GM12878 (cell line): ENCODE measurements at regions not wholly inside any gene's neighbourhood (a gene's known extent, or its start where the extent isn't known, plus 50 kb on each side); places are given as distances from the start of the nearest gene placed in this dataset.

Experiments used
- ATAC-seq: fragments of 200-7000 bp; cut with Tn5 transposase; 3 replicates; pipeline ENCODE4 v1.9.1; 2020; ENCODE audit warnings: mild to moderate bottlenecking, moderate library complexity
- BruUV-seq: library from RNA; stranded (reverse); fragments of 400-500 nt; replicated peaks from 2 replicates; lab custom pipeline; 2021; lab: Mats Ljungman, UMichigan
- CTCF ChIA-PET: fragments of 300-600 bp; sonication (Branson Sonifier 250); formaldehyde crosslinking; extraction: SDS; loops from one replicate; lab custom pipeline; 2021; ENCODE audit warnings: inconsistent platforms; lab: Yijun Ruan, JAX
- POLR2A ChIA-PET: fragments of 350-600 bp; formaldehyde crosslinking; extraction: SDS; loops from one replicate; lab custom pipeline; 2021; ENCODE audit warnings: inconsistent platforms; lab: Charles Lee
- RAD21 ChIA-PET: fragments of 300-600 bp; sonication (Branson Sonifier 250); formaldehyde crosslinking; loops from one replicate; lab custom pipeline; 2023; ENCODE audit warnings: antibody characterized with exemption; ENCODE audit not compliant: unreplicated experiment; lab: Charles Lee
- SMC1A ChIA-PET: fragments of 300-600 bp; sonication (Branson Sonifier 250); formaldehyde crosslinking; loops from one replicate; lab custom pipeline; 2023; ENCODE audit not compliant: unreplicated experiment, uncharacterized antibody; lab: Charles Lee
- DNase-seq: peaks from one replicate; pipeline ENCODE4 v3.0.0-alpha.2; 2011; ENCODE audit warnings: low read depth, low spot score
- FAIRE-seq: peaks from 3 replicates; lab custom pipeline; 2011; peaks lifted over from hg19 to GRCh38; lab: Jason Lieb, UNC
- H2AFZ ChIP-seq: 2 replicates; pipeline ENCODE4 v1.6.0; 2011; ENCODE audit warnings: low read depth, low read length, control low read depth; ENCODE audit not compliant: control insufficient read depth
- H3K27ac ChIP-seq: 2 replicates; pipeline ENCODE4 v1.5.1; 2011; ENCODE audit warnings: control low read depth; ENCODE audit not compliant: control insufficient read depth, insufficient read depth
- H3K27me3 ChIP-seq, 2 experiments: replicated peaks in 1 of 2; 2 replicates each; pipeline versions ENCODE4 v1.6.0 to v1.6.1; 2011; ENCODE audit warnings: low read length in 1 of 2; ENCODE audit not compliant: control insufficient read depth in 2 of 2, insufficient read depth in 2 of 2
- H3K36me3 ChIP-seq, 2 experiments: 2 replicates each; pipeline ENCODE4 v1.5.1; 2011; ENCODE audit warnings: low read length in 1 of 2; ENCODE audit not compliant: control insufficient read depth in 2 of 2, insufficient read depth in 2 of 2
- H3K4me1 ChIP-seq: 2 replicates; pipeline ENCODE4 v1.6.1; 2011; ENCODE audit warnings: mild to moderate bottlenecking, low read length, moderate library complexity, mixed read lengths; ENCODE audit not compliant: control insufficient read depth, insufficient read depth
- H3K4me2 ChIP-seq: 2 replicates; pipeline ENCODE4 v1.6.0; 2011; ENCODE audit warnings: control low read depth; ENCODE audit not compliant: control insufficient read depth, insufficient read depth
- H3K4me3 ChIP-seq: fragments of 200-600 bp; sonication (generic); 2 replicates; pipeline ENCODE4 v1.5.1; 2016
- H3K79me2 ChIP-seq: 2 replicates; pipeline ENCODE4 v1.6.0; 2011; ENCODE audit warnings: low read length; ENCODE audit not compliant: control insufficient read depth, insufficient read depth
- H3K9ac ChIP-seq: 2 replicates; pipeline ENCODE4 v1.8.0; 2011; ENCODE audit warnings: low read length, control low read depth, mixed read lengths; ENCODE audit not compliant: control insufficient read depth, insufficient read depth
- H3K9me3 ChIP-seq: replicated peaks from 3 replicates; pipeline ENCODE4 v1.5.1; 2011; ENCODE audit warnings: mild to moderate bottlenecking, low read length; ENCODE audit not compliant: control insufficient read depth, insufficient read depth
- H4K20me1 ChIP-seq: 2 replicates; pipeline ENCODE4 v1.6.0; 2011; ENCODE audit not compliant: control insufficient read depth, insufficient read depth
- BCL11A ChIP-seq: IDR thresholded peaks from 2 replicates; pipeline ENCODE4 v1.6.1; 2011; ENCODE audit warnings: low read depth, low read length
- BCL3 ChIP-seq: IDR thresholded peaks from 2 replicates; pipeline ENCODE4 v1.6.1; 2011; ENCODE audit warnings: borderline replicate concordance, low read depth, mild to moderate bottlenecking, moderate library complexity, low read length; ENCODE audit not compliant: insufficient read depth, poor library complexity, severe bottlenecking
- E4F1 ChIP-seq: fragments of 450-650 bp; IDR thresholded peaks from 2 replicates; pipeline ENCODE4 v1.6.1; 2018; ENCODE audit warnings: borderline replicate concordance, mild to moderate bottlenecking; ENCODE audit not compliant: partially characterized antibody
- ETV6 ChIP-seq, 2 experiments: fragments of 450-650 bp in 1 of 2; IDR thresholded peaks in 1 of 2; conservative IDR thresholded peaks in 1 of 2; 2 replicates each; pipeline ENCODE4 v1.6.1; 2014; ENCODE audit warnings: antibody characterized with exemption in 1 of 2, borderline replicate concordance in 1 of 2, low read depth in 1 of 2, mild to moderate bottlenecking in 1 of 2, moderate library complexity in 1 of 2
- HCFC1 ChIP-seq: fragments of 150-350 bp; IDR thresholded peaks from 2 replicates; pipeline ENCODE4 v1.6.1; 2014; ENCODE audit warnings: low read length
- HDAC6 ChIP-seq: fragments of 200-600 bp; sonication (generic); IDR thresholded peaks from one replicate; pipeline ENCODE4 v1.8.0; 2017; ENCODE audit warnings: antibody characterized with exemption; ENCODE audit not compliant: unreplicated experiment
- PML ChIP-seq: IDR thresholded peaks from 2 replicates; pipeline ENCODE4 v1.6.1; 2012; ENCODE audit warnings: low read length, inconsistent platforms
- REST ChIP-seq: IDR thresholded peaks from 2 replicates; pipeline ENCODE4 v1.6.1; 2012; ENCODE audit warnings: mild to moderate bottlenecking, low read depth, low read length
- SMAD5 ChIP-seq: IDR thresholded peaks from 2 replicates; pipeline ENCODE4 v1.6.1; 2016; ENCODE audit warnings: antibody characterized with exemption, low read depth
- TBL1XR1 ChIP-seq: IDR thresholded peaks from 2 replicates; pipeline ENCODE4 v1.6.1; 2012; ENCODE audit warnings: low read depth, low read length, improper control_type of control experiment
- TCF12 ChIP-seq: IDR thresholded peaks from 2 replicates; pipeline ENCODE4 v1.6.1; 2011; ENCODE audit warnings: low read depth, mild to moderate bottlenecking, low read length
- ZNF207 ChIP-seq: fragments of 450-650 bp; IDR thresholded peaks from 2 replicates; pipeline ENCODE4 v1.6.1; 2014; ENCODE audit warnings: antibody characterized with exemption, mild to moderate bottlenecking, borderline replicate concordance
- ZNF622 ChIP-seq: fragments of 450-650 bp; IDR thresholded peaks from 2 replicates; pipeline ENCODE4 v1.6.1; 2017; ENCODE audit warnings: mild to moderate bottlenecking, inconsistent platforms
- WGBS: methylation state at CpG from one replicate; pipeline ENCODE4 v1.1.6; 2016; ENCODE audit warnings: low lambda C conversion rate; ENCODE audit not compliant: insufficient replicate concordance, insufficient coverage; ENCODE audit errors: missing lambda C conversion rate; 5-methylcytosine and 5-hydroxymethylcytosine counted together
- in situ Hi-C: fragments of 300-500 bp; cut with MboI; formaldehyde crosslinking; loops from 9 replicates; pipeline ENCODE4 v1.14.3; 2018; ENCODE audit warnings: mixed read lengths
- intact Hi-C: fragments of 100-400 bp; cut with micrococcal nuclease; formaldehyde crosslinking; loops from one replicate; pipeline ENCODE4 v1.14.2; 2022; ENCODE audit not compliant: unreplicated experiment

- ChIA-PET CTCF (no interaction called here), POLR2A (no interaction called here), SMC1A (interaction anchor here (0.6 to 1.7 kb wide), 2 partner anchors 168 to 1890 kb away, joined by 3 to 5 read pairs; no protein-coding TSS in a partner anchor), RAD21 (no interaction called here)
- H3K4me3 ChIP-seq, result no peak overlapping the region
- H3K27ac ChIP-seq, result no peak overlapping the region
- H3K27me3 ChIP-seq, result no peaks in the 10 kb centered on the region
- H3K4me2 ChIP-seq, result no peak overlapping the region
- in situ Hi-C loops, result no loop called here
- no peak overlapping the region for H2AFZ ChIP-seq
- no TSS peak for BruUV-seq
- no peaks in the 10 kb centered on the region for H3K79me2 ChIP-seq
- no peaks in the 10 kb centered on the region for H3K9me3 ChIP-seq
- intact Hi-C loops, result no loop called here
- 72% methylated on average over 3 of the region's 3 CpGs for WGBS
- ATAC-seq, result no peak
- H3K4me1 ChIP-seq, result peaks cover 8% of the 10 kb centered on the region; the same call in 1 of the 2 replicates
- H4K20me1 ChIP-seq, result no peaks in the 10 kb centered on the region
- no peak for FAIRE-seq
- no peaks in the 10 kb centered on the region for H3K36me3 ChIP-seq
- H3K9ac ChIP-seq, result no peak overlapping the region
- DNase-seq, result no peak
- TF ChIP-seq ZNF622 (no peak), BCL11A (no peak), TCF12 (no peak), E4F1 (no peak), BCL3 (no peak), SMAD5 (no peak), HDAC6 (no peak), PML (no peak), TBL1XR1 (no peak), ETV6 (conservative IDR thresholded peaks at IDR 0.05 in 1 of 2, IDR thresholded peaks at IDR 0.05 in 1 of 2; ENCODE audit: borderline replicate concordance in 1 of 2, low read depth in 1 of 2) (no peak), REST (no peak), HCFC1 (no peak), ZNF207 (no peak)
- TF ChIP-seq, all 136 proteins: peak for 0
Measured at GRCh38 chrX:43005561-43005960, 227.6 kb upstream of the PPP1R2C start.
